ENCODE measurements at regions not wholly inside any gene's neighbourhood (a gene's known extent, or its start where the extent isn't known, plus 50 kb on each side); places are given as distances from the start of the nearest gene placed in this dataset.

DNA sequence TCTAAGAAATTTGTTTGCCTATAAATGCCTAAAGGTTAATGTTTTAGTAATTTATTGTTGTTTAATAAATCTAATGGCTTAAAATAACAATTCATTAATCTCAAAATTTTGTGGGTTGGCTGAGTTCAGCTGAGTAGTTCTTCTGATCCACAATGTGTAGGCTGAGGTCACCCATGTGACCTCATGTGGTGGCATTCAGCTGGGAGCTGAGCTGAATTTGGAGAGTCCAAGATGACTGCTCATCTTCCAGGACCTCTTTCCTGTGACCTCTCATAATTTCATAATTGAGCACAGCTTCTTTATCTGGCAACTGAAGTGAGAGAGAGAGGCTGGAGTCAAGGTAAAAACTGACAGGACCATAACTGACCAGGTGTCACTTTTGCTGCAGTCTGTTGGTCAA lies 132.4 kb downstream of the TXNL1 start:
- TF ChIP-seq, protein P1, sequence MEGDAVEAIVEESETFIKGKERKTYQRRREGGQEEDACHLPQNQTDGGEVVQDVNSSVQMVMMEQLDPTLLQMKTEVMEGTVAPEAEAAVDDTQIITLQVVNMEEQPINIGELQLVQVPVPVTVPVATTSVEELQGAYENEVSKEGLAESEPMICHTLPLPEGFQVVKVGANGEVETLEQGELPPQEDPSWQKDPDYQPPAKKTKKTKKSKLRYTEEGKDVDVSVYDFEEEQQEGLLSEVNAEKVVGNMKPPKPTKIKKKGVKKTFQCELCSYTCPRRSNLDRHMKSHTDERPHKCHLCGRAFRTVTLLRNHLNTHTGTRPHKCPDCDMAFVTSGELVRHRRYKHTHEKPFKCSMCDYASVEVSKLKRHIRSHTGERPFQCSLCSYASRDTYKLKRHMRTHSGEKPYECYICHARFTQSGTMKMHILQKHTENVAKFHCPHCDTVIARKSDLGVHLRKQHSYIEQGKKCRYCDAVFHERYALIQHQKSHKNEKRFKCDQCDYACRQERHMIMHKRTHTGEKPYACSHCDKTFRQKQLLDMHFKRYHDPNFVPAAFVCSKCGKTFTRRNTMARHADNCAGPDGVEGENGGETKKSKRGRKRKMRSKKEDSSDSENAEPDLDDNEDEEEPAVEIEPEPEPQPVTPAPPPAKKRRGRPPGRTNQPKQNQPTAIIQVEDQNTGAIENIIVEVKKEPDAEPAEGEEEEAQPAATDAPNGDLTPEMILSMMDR (IDR thresholded peaks at IDR 0.05), result no peak
- no peak for TF ChIP-seq POLR2A (IDR thresholded peaks at IDR 0.05)
